Fibroblast of pulmonary artery (primary cell): ENCODE measurements at regions not wholly inside any gene's neighbourhood (a gene's known extent, or its start where the extent isn't known, plus 50 kb on each side); places are given as distances from the start of the nearest gene placed in this dataset.

ENCODE experiments used
- DNase-seq: peaks from one replicate; pipeline ENCODE4 v3.0.0-alpha.2; 2010; ENCODE audit warnings: low read depth
- H3K4me3 ChIP-seq: replicated peaks from 2 replicates; pipeline ENCODE4 v1.5.1; 2011; ENCODE audit warnings: low read depth, mild to moderate bottlenecking, control low read depth, low read length, moderate library complexity
- CTCF ChIP-seq: IDR thresholded peaks from 2 replicates; pipeline ENCODE4 v1.5.1; 2011; ENCODE audit warnings: mild to moderate bottlenecking, control low read depth, low read length, inconsistent platforms; ENCODE audit errors: missing control alignments

GRCh38 chr16:9351841-9352434 lies 260.5 kb downstream of the HAPSTR1 start:
- DNase-seq = no peak
- no peak overlapping the region for H3K4me3 ChIP-seq
- TF ChIP-seq CTCF = no peak

GRCh38 chr16:9357829-9358228 lies 266.4 kb downstream of the HAPSTR1 start:
- no peak overlapping the region for H3K4me3 ChIP-seq
- DNase-seq = no peak
- TF ChIP-seq CTCF = no peak

GRCh38 chr16:9360075-9360474 lies 268.6 kb downstream of the HAPSTR1 start:
- no peak for DNase-seq
- no peak overlapping the region for H3K4me3 ChIP-seq
- no peak for TF ChIP-seq CTCF

GRCh38 chr16:9362050-9362449 lies 270.6 kb downstream of the HAPSTR1 start:
- no peak for DNase-seq
- TF ChIP-seq CTCF = no peak
- H3K4me3 ChIP-seq = no peak overlapping the region

GRCh38 chr16:9362604-9363003 lies 271.2 kb downstream of the HAPSTR1 start:
- no peak for TF ChIP-seq CTCF
- DNase-seq = no peak
- no peak overlapping the region for H3K4me3 ChIP-seq

GRCh38 chr16:9363520-9363919 lies 272.1 kb downstream of the HAPSTR1 start:
- no peak overlapping the region for H3K4me3 ChIP-seq
- no peak for TF ChIP-seq CTCF
- no peak for DNase-seq

GRCh38 chr16:9364721-9365369 lies 273.4 kb downstream of the HAPSTR1 start:
- no peak for DNase-seq
- H3K4me3 ChIP-seq = no peak overlapping the region
- no peak for TF ChIP-seq CTCF
